C1 segment of cervical spinal cord (tissue), 14 donors: ENCODE measurements at regions not wholly inside any gene's neighbourhood (a gene's known extent, or its start where the extent isn't known, plus 50 kb on each side); places are given as distances from the start of the nearest gene placed in this dataset.

Experiments
- DNase-seq, 14 donors: peaks; one replicate each; lab custom pipeline; 2025; lab: John Stamatoyannopoulos, UW

- DNase-seq, result no peak
Measured at GRCh38 chr13:99893567-99893966, 78.0 kb downstream of the ZIC5 start.

- peak in 1 of 14 donors; percentile 16 for DNase-seq
Measured at GRCh38 chr13:99892866-99893504, 78.6 kb downstream of the ZIC5 start.

GRCh38 chr13:99892196-99892613 is 79.4 kb downstream of the ZIC5 start:
- peak in 1 of 14 donors; percentile 18 for DNase-seq

- DNase-seq, result no peak
Measured at GRCh38 chr13:99886706-99887105, 84.9 kb downstream of the ZIC5 start.

- DNase-seq, result no peak
Measured at GRCh38 chr13:99884913-99885312, 86.7 kb downstream of the ZIC5 start.

- no peak for DNase-seq
Measured at GRCh38 chr13:99883805-99884204, 87.8 kb downstream of the ZIC5 start.

GRCh38 chr13:99878921-99879610 is 92.5 kb downstream of the ZIC5 start:
- peak in 1 of 14 donors; percentile 68 for DNase-seq

- DNase-seq, result peak in 1 of 14 donors; percentile 46
Measured at GRCh38 chr13:99876651-99877050, 94.9 kb downstream of the ZIC5 start.

- DNase-seq, result peak in 1 of 14 donors; percentile 71
Measured at GRCh38 chr13:99875391-99875790, 96.2 kb downstream of the ZIC5 start.

GRCh38 chr13:99873832-99874430 is 97.6 kb downstream of the ZIC5 start:
- peak in 1 of 14 donors; percentile 65 for DNase-seq

- DNase-seq, result peak in 1 of 14 donors; percentile 61
Measured at GRCh38 chr13:99873141-99873540, 98.4 kb downstream of the ZIC5 start.

GRCh38 chr13:99871249-99871898 is 100.2 kb downstream of the ZIC5 start:
- DNase-seq, result peak in 1 of 14 donors; percentile 95

GRCh38 chr13:99870541-99870940 is 101.0 kb downstream of the ZIC5 start:
- peak in 1 of 14 donors; percentile 57 for DNase-seq

- no peak for DNase-seq
Measured at GRCh38 chr13:99869830-99870229, 101.7 kb downstream of the ZIC5 start.

GRCh38 chr13:99868767-99869166 is 102.8 kb downstream of the ZIC5 start:
- no peak for DNase-seq

- DNase-seq, result peak in 1 of 14 donors; percentile 82
Measured at GRCh38 chr13:99867535-99868257, 103.9 kb downstream of the ZIC5 start.

- DNase-seq, result peak in 1 of 14 donors; percentile 71
Measured at GRCh38 chr13:99866781-99867180, 104.8 kb downstream of the ZIC5 start.

- peak in 1 of 14 donors; percentile 70 for DNase-seq
Measured at GRCh38 chr13:99865420-99865930, 106.1 kb downstream of the ZIC5 start.

GRCh38 chr13:99864627-99864990 is 107.0 kb downstream of the ZIC5 start:
- peak in 1 of 14 donors; percentile 47 for DNase-seq

GRCh38 chr13:99863789-99864626 is 107.6 kb downstream of the ZIC5 start:
- peak in 1 of 14 donors; percentile 65 for DNase-seq
